ENCODE measurements at regions not wholly inside any gene's neighbourhood (a gene's known extent, or its start where the extent isn't known, plus 50 kb on each side); places are given as distances from the start of the nearest gene placed in this dataset.

GRCh38 chr13:103194871-103195270 lies 128.7 kb upstream of the SLC10A2 start:
- Histone ChIP-seq H3K4me1 (ENCODE audit: control insufficient read depth in 1 of 2, insufficient read depth in 2 of 2, low read length in 2 of 2) (no peaks in the 10 kb centered on the region), H3K36me3 (ENCODE audit: control insufficient read depth in 1 of 2, insufficient read depth in 2 of 2, low read length in 2 of 2) (no peaks in the 10 kb centered on the region), H4K20me1 (ENCODE audit: insufficient read depth) (no peaks in the 10 kb centered on the region), H3K27ac (ENCODE audit: low read depth, low read length) (no peak overlapping the region), H3K4me2 (ENCODE audit: low read length) (no peak overlapping the region), H3K79me2 (ENCODE audit: insufficient read depth, low read length) (no peaks in the 10 kb centered on the region), H3K4me3 (replicated peaks in 1 of 2; ENCODE audit: low read depth in 1 of 2, low read length in 2 of 2) (no peak overlapping the region), H3K9me3 (ENCODE audit: control insufficient read depth in 1 of 2, insufficient read depth in 1 of 2, low read depth in 1 of 2, low read length in 2 of 2) (no peaks in the 10 kb centered on the region), H2AFZ (ENCODE audit: low read depth, low read length, poor library complexity, severe bottlenecking) (no peak overlapping the region), H3K27me3 (ENCODE audit: insufficient read depth, low read length) (no peaks in the 10 kb centered on the region), H3K9ac (ENCODE audit: low read length) (no peak overlapping the region), H3K9me2 (ENCODE audit: insufficient read depth) (no peaks in the 10 kb centered on the region)
- DNase-seq (ENCODE audit: low read depth, low spot score) = no peak
- CTCF ChIA-PET = no interaction called here
- intact Hi-C loops (cut with micrococcal nuclease) = no loop called here
- RAD21 ChIA-PET (ENCODE audit: low non-redundant PET in 1 of 2, low total read pairs in 2 of 2, uncharacterized antibody in 2 of 2, unreplicated experiment in 2 of 2) = no interaction called here
- no peak for ATAC-seq
- POLR2A ChIA-PET = no interaction called here
- no TSS peak for BruUV-seq (replicated peaks)
- TF ChIP-seq SRF (IDR thresholded peaks at IDR 0.05; ENCODE audit: low read depth) (no peak), TCF7L2 (IDR thresholded peaks at IDR 0.05; ENCODE audit: borderline replicate concordance, extremely low read depth, insufficient read depth, insufficient read length) (no peak), ZNF274 (IDR thresholded peaks at IDR 0.05; ENCODE audit: low read depth, low read length) (no peak), SP1 (IDR thresholded peaks at IDR 0.05; ENCODE audit: low read depth) (no peak), REST (IDR thresholded peaks at IDR 0.05; ENCODE audit: low read depth) (no peak), CEBPB (IDR thresholded peaks at IDR 0.05; ENCODE audit: low read depth) (no peak), EZH2 (IDR thresholded peaks at IDR 0.05) (no peak), POLR2A (IDR thresholded peaks at IDR 0.05; ENCODE audit: borderline replicate concordance, extremely low read depth, insufficient read depth, insufficient read length) (no peak), RAD21 (IDR thresholded peaks at IDR 0.05; ENCODE audit: low read depth) (no peak), ZFX (IDR thresholded peaks at IDR 0.05) (no peak), ZBTB33 (IDR thresholded peaks at IDR 0.05; ENCODE audit: extremely low read depth, insufficient replicate concordance, low read length) (no peak), EGR1 (IDR thresholded peaks at IDR 0.05; ENCODE audit: low read depth) (no peak), FOSL1 (IDR thresholded peaks at IDR 0.05; ENCODE audit: low read depth) (no peak), CBX3 (IDR thresholded peaks at IDR 0.05; ENCODE audit: low read depth) (no peak), MAX (IDR thresholded peaks at IDR 0.05) (no peak), JUND (IDR thresholded peaks at IDR 0.05) (no peak), SIN3A (IDR thresholded peaks at IDR 0.05; ENCODE audit: low read depth) (no peak)

All from HCT116 (cell line).